Kidney (tissue), 13 donors: ENCODE measurements at regions not wholly inside any gene's neighbourhood (a gene's known extent, or its start where the extent isn't known, plus 50 kb on each side); places are given as distances from the start of the nearest gene placed in this dataset.

Experiments used
- DNase-seq, 5 donors: peaks; one replicate each; pipeline ENCODE4 v3.0.0-alpha.2; 2013 to 2020
- FAIRE-seq: peaks from 2 replicates; lab custom pipeline; 2012; peaks lifted over from hg19 to GRCh38; lab: Jason Lieb, UNC
- H3K27ac ChIP-seq, 2 donors: one replicate each; pipeline ENCODE4 v1.7.0; 2013; ENCODE audit warnings: low read depth in 2 of 2, low read length in 2 of 2, inconsistent platforms in 1 of 2
- H3K27me3 ChIP-seq: one replicate; pipeline ENCODE4 v1.7.1; 2013; ENCODE audit warnings: low read length, inconsistent platforms; ENCODE audit not compliant: control insufficient read depth, insufficient read depth
- H3K36me3 ChIP-seq, 3 donors: one replicate each; pipeline versions ENCODE4 v1.7.0 to v1.7.1; 2013; ENCODE audit warnings: low read length in 3 of 3, control low read depth in 1 of 3, inconsistent platforms in 1 of 3; ENCODE audit not compliant: insufficient read depth in 3 of 3, control insufficient read depth in 2 of 3
- H3K4me1 ChIP-seq, 3 donors: one replicate each; pipeline versions ENCODE4 v1.7.0 to v1.7.1; 2013; ENCODE audit warnings: low read length in 3 of 3, inconsistent platforms in 1 of 3, low read depth in 1 of 3; ENCODE audit not compliant: control insufficient read depth in 2 of 3, insufficient read depth in 2 of 3
- H3K4me3 ChIP-seq, 3 donors: one replicate each; pipeline versions ENCODE4 v1.7.0 to v1.8.1; 2013; ENCODE audit warnings: low read length in 3 of 3, control low read depth in 1 of 3, inconsistent platforms in 1 of 3
- H3K9ac ChIP-seq, 3 donors: one replicate each; pipeline versions ENCODE4 v1.7.0 to v1.7.1; 2013; ENCODE audit warnings: low read length in 3 of 3, control low read depth in 1 of 3, inconsistent platforms in 1 of 3
- H3K9me3 ChIP-seq, 3 donors: one replicate each; pipeline versions ENCODE4 v1.7.0 to v1.7.1; 2013; ENCODE audit warnings: low read length in 3 of 3, control low read depth in 1 of 3, inconsistent platforms in 1 of 3; ENCODE audit not compliant: control insufficient read depth in 2 of 3, insufficient read depth in 1 of 3
- CTCF ChIP-seq: IDR thresholded peaks from 3 replicates; pipeline ENCODE4 v1.5.1; 2012; ENCODE audit warnings: mild to moderate bottlenecking, moderate library complexity, borderline replicate concordance; ENCODE audit not compliant: insufficient read depth; ENCODE audit errors: extremely low read depth
- intact Hi-C: fragments of 100-400 bp; cut with DNase I; formaldehyde crosslinking; loops from one replicate; pipeline ENCODE4 v1.11.1; 2022
- donor health status: control.
- donor health status: control.
- donor health status: control.
- donor health status: control.
- donor health status: control.
- donor health status: DM: yes; HTN: yes; CAD: no.
- donor health status: Normal renal cell carcinoma (clear cell type).

GRCh38 chr10:44745920-44746319 lies 165.2 kb upstream of the TMEM72 start:
- Histone ChIP-seq H3K9ac (no peak overlapping the region), H3K36me3 (no peaks in the 10 kb centered on the region), H3K4me3 (no peak overlapping the region), H3K27ac (no peak overlapping the region), H3K4me1 (no peaks in the 10 kb centered on the region), H3K27me3 (no peaks in the 10 kb centered on the region), H3K9me3 (peaks cover 0 to 4% (median 0%) of the 10 kb centered on the region in 3 donors)
- DNase-seq (peak in 3 of 5 donors; percentile 72 to 91 (median 90)), FAIRE-seq (peak; percentile 17)
- intact Hi-C loops, result no loop called here
- no peak for TF ChIP-seq CTCF

GRCh38 chr10:44747593-44748172 lies 163.5 kb upstream of the TMEM72 start:
- peaks cover 0 to 7% (median 0%) of the 10 kb centered on the region in 3 donors for H3K4me1 ChIP-seq
- DNase-seq (no peak), FAIRE-seq (no peak)
- TF ChIP-seq CTCF, result no peak
- H3K4me3 ChIP-seq, result no peak overlapping the region
- H3K9me3 ChIP-seq, result peaks cover 0 to 4% (median 0%) of the 10 kb centered on the region in 3 donors
- H3K27ac ChIP-seq, result no peak overlapping the region
- H3K27me3 ChIP-seq, result no peaks in the 10 kb centered on the region
- intact Hi-C loops, result no loop called here
- H3K9ac ChIP-seq, result no peak overlapping the region
- H3K36me3 ChIP-seq, result no peaks in the 10 kb centered on the region

GRCh38 chr10:44749151-44749550 lies 162.0 kb upstream of the TMEM72 start:
- peaks cover 0 to 11% (median 5%) of the 10 kb centered on the region in 3 donors for H3K4me1 ChIP-seq
- DNase-seq (peak in 3 of 5 donors; percentile 45 to 72 (median 57)), FAIRE-seq (no peak)
- H3K27ac ChIP-seq, result no peak overlapping the region
- intact Hi-C loops, result no loop called here
- peaks cover 0 to 4% (median 0%) of the 10 kb centered on the region in 3 donors for H3K9me3 ChIP-seq
- H3K36me3 ChIP-seq, result no peaks in the 10 kb centered on the region
- H3K9ac ChIP-seq, result no peak overlapping the region
- H3K4me3 ChIP-seq, result peak overlapping the region in 2 of 3 donors; percentile 15 to 20
- no peaks in the 10 kb centered on the region for H3K27me3 ChIP-seq
- TF ChIP-seq CTCF, result no peak
